IPS-20b (cell line): ENCODE measurements at regions not wholly inside any gene's neighbourhood (a gene's known extent, or its start where the extent isn't known, plus 50 kb on each side); places are given as distances from the start of the nearest gene placed in this dataset.

Experiments used
- H3K27ac ChIP-seq: one replicate; pipeline ENCODE4 v1.5.1; 2013; ENCODE audit warnings: low read length
- H3K27me3 ChIP-seq: 2 replicates; pipeline ENCODE4 v1.6.1; 2013; ENCODE audit warnings: mild to moderate bottlenecking, low read length, inconsistent platforms; ENCODE audit not compliant: insufficient read depth
- H3K36me3 ChIP-seq: 2 replicates; pipeline ENCODE4 v1.6.1; 2013; ENCODE audit warnings: low read depth, mild to moderate bottlenecking, inconsistent platforms, low read length, moderate library complexity; ENCODE audit not compliant: insufficient read depth
- H3K4me1 ChIP-seq: 2 replicates; pipeline ENCODE4 v1.6.1; 2013; ENCODE audit warnings: mild to moderate bottlenecking, control low read depth, inconsistent platforms, low read length, moderate library complexity; ENCODE audit not compliant: insufficient read depth
- H3K4me3 ChIP-seq: 2 replicates; pipeline ENCODE4 v1.5.1; 2013; ENCODE audit warnings: mild to moderate bottlenecking, low read length, inconsistent platforms
- H3K9ac ChIP-seq: 2 replicates; pipeline ENCODE4 v1.6.1; 2013; ENCODE audit warnings: low read depth, mild to moderate bottlenecking, inconsistent platforms, low read length, moderate library complexity
- H3K9me3 ChIP-seq: 2 replicates; pipeline ENCODE4 v1.6.1; 2013; ENCODE audit warnings: mild to moderate bottlenecking, low read depth, low read length, inconsistent platforms; ENCODE audit not compliant: insufficient read depth

DNA sequence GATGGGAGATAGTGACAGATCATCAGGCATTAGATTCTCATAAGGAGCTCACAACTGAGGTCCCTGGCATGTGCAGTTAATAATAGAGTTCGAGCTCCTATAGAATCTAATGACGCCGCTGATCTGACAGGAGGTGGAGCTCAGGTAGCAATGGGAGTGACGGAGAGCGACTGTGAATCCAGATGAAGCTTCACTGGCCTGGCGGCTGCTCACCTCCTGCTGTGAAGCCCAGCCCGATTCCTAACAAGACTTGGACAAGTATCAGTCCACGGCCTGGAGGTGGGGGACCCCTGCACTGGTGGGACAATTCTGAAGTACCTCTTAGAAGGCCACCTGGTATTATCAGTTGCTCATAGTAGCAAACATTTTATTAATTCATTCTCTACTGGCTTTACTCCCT is 377.9 kb upstream of the ITGA1 start:
- H3K4me1 ChIP-seq, result no peaks in the 10 kb centered on the region
- no peak overlapping the region for H3K27ac ChIP-seq
- no peak overlapping the region for H3K4me3 ChIP-seq
- no peaks in the 10 kb centered on the region for H3K27me3 ChIP-seq
- no peaks in the 10 kb centered on the region for H3K36me3 ChIP-seq
- 0 out of 2 replicates have a peak, but pooled peaks cover 4% of the 10 kb centered on the region for H3K9me3 ChIP-seq
- no peak overlapping the region for H3K9ac ChIP-seq

GRCh38 chr5:52419357-52419756 is 368.4 kb upstream of the ITGA1 start:
- Histone ChIP-seq H3K4me1 (no peaks in the 10 kb centered on the region), H3K36me3 (no peaks in the 10 kb centered on the region), H3K9ac (no peak overlapping the region), H3K27me3 (no peaks in the 10 kb centered on the region), H3K27ac (no peak overlapping the region), H3K9me3 (no peaks in the 10 kb centered on the region), H3K4me3 (no peak overlapping the region)

DNA sequence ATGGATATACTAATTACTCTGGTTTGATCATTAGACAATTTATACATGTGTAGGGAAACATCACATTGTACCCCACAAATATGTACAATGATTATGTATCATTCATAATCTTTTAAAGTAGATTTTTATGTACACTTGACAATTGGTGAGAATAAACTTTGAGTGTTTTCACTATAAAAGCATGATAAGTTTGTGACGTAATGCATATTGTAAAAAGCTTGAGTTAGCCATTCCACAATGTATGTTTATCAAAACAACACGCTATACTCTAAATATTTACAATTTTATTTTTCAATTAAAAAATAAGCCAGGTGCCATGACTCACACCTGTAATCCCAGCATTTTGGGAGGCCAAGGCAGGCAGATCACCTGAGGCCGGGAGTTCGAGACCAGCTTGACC is 360.1 kb upstream of the ITGA1 start:
- Histone ChIP-seq H3K4me3 (no peak overlapping the region), H3K27ac (no peak overlapping the region)

DNA sequence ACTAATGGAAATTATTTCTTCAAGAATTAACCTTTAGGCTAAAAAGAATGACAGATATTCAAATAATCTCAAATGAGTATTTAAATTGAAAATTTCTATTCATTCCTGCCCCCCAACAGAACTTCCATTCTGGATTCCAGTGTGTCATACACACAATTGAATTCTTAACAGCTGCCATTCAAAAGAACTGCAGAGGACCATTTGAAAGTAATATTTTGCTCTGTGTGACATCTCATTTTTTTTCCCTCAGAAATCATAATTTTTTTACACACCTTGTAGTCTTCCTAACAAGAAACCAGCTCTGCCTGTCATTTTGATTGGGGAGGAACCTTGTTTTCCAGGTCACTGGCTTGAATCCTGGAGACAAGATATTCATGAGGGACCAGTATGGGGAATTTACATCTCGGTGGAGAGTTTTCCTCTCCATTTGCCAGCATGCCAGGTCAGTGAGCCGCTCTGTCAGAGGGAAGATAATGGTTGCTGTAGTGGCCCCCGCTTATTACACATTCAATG is 358.7 kb upstream of the ITGA1 start:
- no peaks in the 10 kb centered on the region for H3K36me3 ChIP-seq
- H3K27ac ChIP-seq, result no peak overlapping the region
- no peaks in the 10 kb centered on the region for H3K27me3 ChIP-seq
- H3K4me3 ChIP-seq, result no peak overlapping the region
- H3K9me3 ChIP-seq, result peaks cover 10% of the 10 kb centered on the region; the same call in 1 of the 2 replicates
- H3K9ac ChIP-seq, result no peak overlapping the region
- H3K4me1 ChIP-seq, result no peaks in the 10 kb centered on the region

More for the DNA sequence above, 360.1 kb upstream of the ITGA1 start:
- Histone ChIP-seq H3K27me3 (no peaks in the 10 kb centered on the region), H3K9me3 (peaks cover 10% of the 10 kb centered on the region; the same call in 1 of the 2 replicates), H3K9ac (no peak overlapping the region), H3K36me3 (no peaks in the 10 kb centered on the region), H3K4me1 (no peaks in the 10 kb centered on the region)

DNA sequence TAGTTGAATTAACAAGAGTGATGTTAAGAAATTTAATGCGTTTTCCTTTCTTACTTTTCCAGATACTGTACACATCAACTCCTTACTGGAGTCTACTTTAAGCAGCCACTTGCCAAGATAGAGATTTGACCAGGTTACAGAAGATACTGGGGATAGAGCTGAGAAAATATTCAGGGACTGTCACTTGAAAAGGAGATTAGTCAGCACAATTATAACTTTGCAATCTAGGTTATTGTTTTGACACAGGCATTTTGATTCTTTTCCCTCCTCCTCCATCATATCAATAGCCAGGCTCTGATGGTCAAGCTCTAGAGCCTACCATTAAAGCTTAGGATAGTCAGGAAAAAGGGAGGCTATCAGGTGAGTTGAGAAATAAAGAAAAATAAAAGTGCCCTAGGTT is 345.9 kb upstream of the ITGA1 start:
- H3K9ac ChIP-seq, result no peak overlapping the region
- no peak overlapping the region for H3K4me3 ChIP-seq
- no peaks in the 10 kb centered on the region for H3K9me3 ChIP-seq
- H3K36me3 ChIP-seq, result no peaks in the 10 kb centered on the region
- H3K27me3 ChIP-seq, result no peaks in the 10 kb centered on the region
- no peaks in the 10 kb centered on the region for H3K4me1 ChIP-seq
- H3K27ac ChIP-seq, result no peak overlapping the region

- Histone ChIP-seq H3K9me3 (no peaks in the 10 kb centered on the region), H3K27ac (no peak overlapping the region), H3K4me3 (no peak overlapping the region), H3K9ac (no peak overlapping the region), H3K4me1 (no peaks in the 10 kb centered on the region), H3K27me3 (no peaks in the 10 kb centered on the region), H3K36me3 (no peaks in the 10 kb centered on the region)
These were observed 344.5 kb upstream of the ITGA1 start for GRCh38 chr5:52443187-52443586.

DNA sequence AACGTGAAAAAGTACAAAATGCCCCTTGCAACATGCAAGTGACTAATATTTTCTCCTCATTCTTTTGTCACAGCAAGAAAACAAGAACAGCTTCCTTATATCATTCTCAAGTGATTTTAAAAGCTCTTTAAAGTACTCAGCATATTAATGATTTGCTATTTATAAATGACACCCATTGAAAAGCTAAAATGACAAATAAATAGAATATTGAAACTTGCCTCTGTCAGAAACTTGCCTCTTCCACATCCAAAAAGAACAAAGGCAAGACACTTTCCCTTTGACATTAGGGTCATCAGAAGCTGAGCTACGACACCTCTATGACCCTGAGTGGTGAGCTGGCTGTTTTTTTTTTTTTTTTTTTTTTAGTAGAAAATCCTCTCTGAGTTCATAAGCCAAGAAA is 339.6 kb upstream of the ITGA1 start:
- H3K27ac ChIP-seq, result no peak overlapping the region
- H3K9ac ChIP-seq, result no peak overlapping the region
- H3K27me3 ChIP-seq, result no peaks in the 10 kb centered on the region
- no peaks in the 10 kb centered on the region for H3K36me3 ChIP-seq
- H3K4me3 ChIP-seq, result no peak overlapping the region
- H3K4me1 ChIP-seq, result peaks cover 20% of the 10 kb centered on the region
- H3K9me3 ChIP-seq, result no peaks in the 10 kb centered on the region

- no peak overlapping the region for H3K9ac ChIP-seq
- H3K36me3 ChIP-seq, result no peaks in the 10 kb centered on the region
- no peaks in the 10 kb centered on the region for H3K27me3 ChIP-seq
- no peaks in the 10 kb centered on the region for H3K9me3 ChIP-seq
- no peak overlapping the region for H3K4me3 ChIP-seq
- H3K4me1 ChIP-seq, result peaks cover 26% of the 10 kb centered on the region
- no peak overlapping the region for H3K27ac ChIP-seq
These were observed 338.2 kb upstream of the ITGA1 start for GRCh38 chr5:52449516-52449915.

- no peak overlapping the region for H3K27ac ChIP-seq
- H3K9me3 ChIP-seq, result no peaks in the 10 kb centered on the region
- H3K4me3 ChIP-seq, result peak overlapping the region; percentile 18; the same call in 1 of the 2 replicates
- no peaks in the 10 kb centered on the region for H3K36me3 ChIP-seq
- H3K27me3 ChIP-seq, result no peaks in the 10 kb centered on the region
- peaks cover 26% of the 10 kb centered on the region for H3K4me1 ChIP-seq
- no peak overlapping the region for H3K9ac ChIP-seq
These were observed 335.6 kb upstream of the ITGA1 start for GRCh38 chr5:52452098-52452497.

- Histone ChIP-seq H3K4me3 (peak overlapping the region; percentile 26; the same call in 1 of the 2 replicates), H3K9ac (no peak overlapping the region), H3K9me3 (no peaks in the 10 kb centered on the region), H3K27me3 (no peaks in the 10 kb centered on the region), H3K36me3 (no peaks in the 10 kb centered on the region), H3K4me1 (peaks cover 26% of the 10 kb centered on the region), H3K27ac (no peak overlapping the region)
These were observed 334.5 kb upstream of the ITGA1 start for GRCh38 chr5:52453176-52453575.

GRCh38 chr5:52455920-52456319 is 331.8 kb upstream of the ITGA1 start:
- no peaks in the 10 kb centered on the region for H3K36me3 ChIP-seq
- H3K9ac ChIP-seq, result no peak overlapping the region
- H3K4me3 ChIP-seq, result no peak overlapping the region
- H3K27ac ChIP-seq, result no peak overlapping the region
- H3K27me3 ChIP-seq, result no peaks in the 10 kb centered on the region
- H3K9me3 ChIP-seq, result no peaks in the 10 kb centered on the region
- H3K4me1 ChIP-seq, result peaks cover 23% of the 10 kb centered on the region

DNA sequence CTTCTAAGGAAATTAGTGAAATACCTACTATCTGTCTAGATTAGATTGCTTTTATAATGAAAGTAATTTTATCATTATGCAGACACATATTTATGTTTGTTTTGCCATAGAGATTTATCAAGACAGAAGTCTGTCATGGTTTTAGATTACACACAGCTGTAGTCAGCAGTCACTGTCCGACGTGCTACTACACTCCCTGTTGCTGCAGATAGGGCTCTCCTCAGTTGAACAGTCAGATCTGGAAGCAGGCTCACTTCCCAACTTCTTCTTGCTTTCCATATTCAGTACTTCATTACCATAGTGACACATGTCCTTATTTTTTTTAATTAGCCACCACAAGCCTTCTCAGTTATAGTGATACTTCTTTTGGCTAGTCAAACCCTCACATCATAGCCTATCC is 329.9 kb upstream of the ITGA1 start:
- no peak overlapping the region for H3K27ac ChIP-seq
- no peak overlapping the region for H3K9ac ChIP-seq
- H3K4me3 ChIP-seq, result no peak overlapping the region
- H3K9me3 ChIP-seq, result no peaks in the 10 kb centered on the region
- H3K4me1 ChIP-seq, result peaks cover 8% of the 10 kb centered on the region; the same call in 1 of the 2 replicates
- H3K36me3 ChIP-seq, result no peaks in the 10 kb centered on the region
- H3K27me3 ChIP-seq, result no peaks in the 10 kb centered on the region
